Renal pelvis (tissue), 1 donor: ENCODE measurements at regions not wholly inside any gene's neighbourhood (a gene's known extent, or its start where the extent isn't known, plus 50 kb on each side); places are given as distances from the start of the nearest gene placed in this dataset.
"Not testable (repeated sequence)": the region's sequence is repeated elsewhere in the genome, so short reads cannot be mapped to it uniquely, and the experiment has no call there.

Source experiments
- DNase-seq: peaks from one replicate; pipeline ENCODE4 v3.0.0-alpha.2; 2013

DNA sequence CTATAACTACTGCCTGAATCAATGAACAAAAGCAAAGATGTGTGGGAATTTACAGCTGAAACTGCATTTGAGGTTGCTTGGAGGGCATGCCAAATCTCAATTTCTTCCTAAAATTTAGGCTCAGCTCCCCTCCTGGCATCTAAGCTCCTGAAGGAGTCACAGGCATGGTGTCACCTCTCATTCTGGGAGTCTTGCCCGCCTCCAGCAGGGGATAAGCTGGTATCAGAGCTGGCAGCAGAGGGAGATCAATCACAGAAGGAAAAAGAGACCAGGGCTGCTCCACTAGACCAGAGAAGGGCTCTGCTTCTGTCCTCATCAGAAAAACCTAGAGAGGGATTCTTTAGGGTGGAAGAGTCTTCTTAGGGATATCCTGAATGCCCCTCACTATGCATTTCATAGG lies 150.4 kb upstream of the SLC6A11 start:
- DNase-seq, result no peak

DNA sequence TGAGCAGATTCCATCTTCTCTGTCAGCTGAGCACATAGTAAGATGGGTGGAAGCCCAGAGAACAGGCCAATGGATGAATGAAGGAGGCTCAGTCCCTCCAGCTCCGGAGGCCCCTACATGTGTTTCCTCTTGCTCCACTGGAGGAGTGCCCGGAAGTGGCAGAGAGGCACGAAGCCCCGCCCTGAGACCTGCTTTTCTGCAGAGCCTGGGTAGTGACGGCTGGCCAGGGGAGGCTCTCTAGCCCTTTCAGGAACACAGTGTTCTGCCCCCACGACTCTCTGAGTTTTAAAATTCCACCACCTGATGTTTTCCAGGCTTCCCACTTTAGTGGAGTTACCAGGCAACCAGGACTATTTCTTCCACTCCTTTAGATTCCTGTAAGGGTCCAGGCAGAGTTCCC lies 149.4 kb upstream of the SLC6A11 start:
- no peak for DNase-seq

DNA sequence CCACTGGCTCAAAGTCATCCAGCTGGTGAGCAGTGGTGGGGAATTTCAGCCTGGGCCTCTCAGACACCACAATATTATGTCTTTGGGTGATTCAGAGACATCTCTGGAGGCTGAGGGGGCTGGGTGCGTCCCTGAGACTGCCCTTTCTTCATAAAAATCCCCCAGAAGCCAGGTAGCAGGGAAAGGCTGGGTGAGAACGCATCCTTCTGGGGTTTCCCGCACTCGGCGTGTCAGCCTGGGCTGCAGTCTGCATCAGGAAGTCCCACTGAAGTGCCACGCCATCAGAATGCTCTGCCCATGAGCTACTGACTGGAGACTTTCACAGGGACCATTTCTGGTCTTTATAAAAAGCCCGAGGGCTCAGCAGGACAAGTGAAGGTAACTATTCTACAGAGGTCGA lies 148.8 kb upstream of the SLC6A11 start:
- DNase-seq, result no peak

DNA sequence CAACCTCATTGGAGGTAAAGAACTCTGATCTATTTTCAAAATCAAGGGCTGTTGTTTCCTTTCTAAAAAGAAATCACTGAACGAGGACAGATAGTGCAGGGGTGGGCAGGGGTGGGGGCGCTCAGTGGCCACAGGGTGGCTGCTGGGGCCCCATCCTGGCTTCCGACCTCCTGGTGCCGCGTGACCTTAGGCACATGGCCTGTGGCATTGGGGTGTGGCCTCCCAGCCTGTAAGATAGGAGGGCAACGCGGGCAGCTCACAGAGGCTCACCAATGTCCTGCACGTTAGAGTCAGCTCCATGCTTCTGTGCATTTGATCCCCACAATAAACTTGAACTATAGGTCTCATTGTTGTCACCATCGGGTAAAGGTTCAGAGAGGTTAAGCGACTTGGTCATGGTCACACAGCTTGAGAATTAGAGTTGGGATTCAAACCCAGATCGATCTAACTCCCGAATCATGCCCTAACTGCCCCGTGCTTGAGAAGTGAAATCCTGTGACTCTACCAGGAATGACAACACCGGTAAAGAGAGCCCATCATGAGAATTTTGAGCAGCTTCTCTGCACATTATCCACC lies 148.0 kb upstream of the SLC6A11 start:
- DNase-seq, result no peak

DNA sequence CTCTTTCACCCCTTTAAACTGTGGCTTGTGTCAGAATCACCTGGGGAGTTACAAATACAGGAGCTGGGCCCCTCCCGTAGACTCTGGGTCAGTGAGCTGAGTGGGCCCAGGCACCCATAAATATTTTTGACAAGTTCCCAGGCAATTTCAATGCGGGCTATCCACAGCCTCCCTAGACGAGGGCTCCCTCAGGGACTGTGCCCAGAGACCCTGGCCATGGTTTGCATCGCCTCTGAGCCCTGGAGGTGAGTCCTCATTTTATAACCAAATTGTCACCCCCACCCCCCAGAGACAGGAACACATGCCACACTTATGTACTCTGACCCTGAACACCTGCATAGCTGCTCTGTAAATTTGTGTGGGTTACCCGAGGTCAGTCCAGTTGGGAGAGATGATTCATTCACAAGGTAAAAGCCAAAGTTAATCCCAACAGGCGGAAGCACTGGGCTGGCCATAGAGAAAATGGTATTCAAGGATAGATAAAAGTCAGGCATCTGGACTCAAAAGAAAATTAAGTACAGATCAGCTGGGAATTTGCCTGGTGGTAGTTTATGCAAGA lies 146.5 kb upstream of the SLC6A11 start:
- DNase-seq, result no peak

DNA sequence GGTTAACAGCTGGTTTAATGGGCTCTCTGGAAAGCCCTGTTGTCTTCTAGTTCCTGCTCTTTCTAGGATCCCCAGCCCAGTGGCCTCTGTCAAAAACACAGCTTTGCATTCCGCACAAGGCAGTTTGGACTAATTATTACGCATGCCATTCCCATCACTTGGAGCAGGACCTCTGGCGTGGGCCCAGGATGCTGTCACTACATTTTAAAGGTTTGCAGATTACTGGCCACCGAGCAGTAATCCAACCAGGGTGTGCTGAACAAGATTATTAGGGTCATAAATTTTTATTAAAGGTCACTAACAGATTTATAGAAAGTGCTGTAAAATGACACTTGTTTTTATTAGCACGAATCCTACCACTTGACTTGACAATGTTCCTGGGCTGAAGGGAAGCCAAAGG lies 143.6 kb upstream of the SLC6A11 start:
- peak; percentile 73 for DNase-seq

DNA sequence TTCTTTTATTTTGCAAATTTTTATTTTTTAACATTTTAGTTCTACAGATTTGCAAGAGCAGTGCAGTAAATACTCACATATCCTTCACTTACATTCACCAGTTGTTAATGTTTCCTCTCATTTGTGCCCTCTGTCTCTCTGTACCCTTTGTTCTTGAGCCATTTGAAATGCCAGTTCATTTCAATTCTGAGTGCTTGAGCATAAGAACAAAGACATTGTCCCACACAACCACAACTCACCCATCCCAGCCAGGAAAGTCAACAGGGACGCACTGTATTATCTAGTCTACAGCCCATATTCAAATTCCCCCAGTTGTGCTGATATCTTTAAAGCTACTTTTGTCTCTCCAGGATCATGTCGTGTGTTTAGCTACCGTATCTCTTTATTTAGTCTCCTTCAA lies 141.4 kb upstream of the SLC6A11 start:
- DNase-seq, result no peak

DNA sequence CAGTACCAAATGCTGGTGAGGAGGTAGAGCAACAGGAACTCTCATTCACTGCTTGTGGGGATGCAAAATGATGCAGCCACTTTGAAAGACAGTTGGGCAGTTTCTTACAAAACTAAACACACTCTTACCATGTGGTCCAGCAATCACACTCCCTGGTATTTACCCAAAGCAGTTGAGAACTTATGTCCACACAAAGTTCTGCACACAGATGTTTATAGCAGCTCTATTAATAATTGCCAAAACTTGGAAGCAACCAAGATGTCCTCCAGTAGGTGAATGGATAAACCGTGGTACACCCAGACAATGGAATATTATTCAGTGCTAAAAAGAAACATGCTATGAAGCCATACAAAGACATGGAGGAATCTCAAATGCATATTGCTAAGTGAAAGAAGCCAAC lies 139.1 kb upstream of the SLC6A11 start:
- DNase-seq, result no peak

DNA sequence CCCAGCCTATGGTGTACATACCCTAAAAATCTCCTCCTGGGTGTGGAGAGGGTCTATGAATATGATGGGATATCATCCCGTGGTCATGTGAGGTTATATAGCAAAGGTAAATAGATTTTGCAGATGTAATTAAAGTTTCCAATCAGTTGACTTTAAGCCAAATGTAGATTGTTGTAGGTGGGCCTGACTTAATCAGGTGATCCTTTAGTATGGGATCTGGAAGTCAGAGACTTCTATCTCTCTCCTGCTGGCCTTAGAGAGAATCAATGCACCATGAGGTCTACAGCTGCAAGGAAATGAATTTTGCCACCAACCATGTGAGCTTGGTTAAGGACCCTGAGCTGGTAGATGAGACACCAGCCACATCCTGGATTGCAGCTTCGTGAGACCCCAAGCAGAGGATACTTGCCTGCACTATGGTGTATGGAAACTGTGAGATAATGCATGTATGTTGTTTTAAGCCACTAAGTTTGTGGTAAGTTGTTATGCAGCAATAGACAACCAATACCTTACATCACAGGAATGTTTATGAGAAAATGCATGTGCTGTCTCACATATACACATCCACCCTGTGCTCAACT lies 137.1 kb upstream of the SLC6A11 start:
- DNase-seq, result no peak

DNA sequence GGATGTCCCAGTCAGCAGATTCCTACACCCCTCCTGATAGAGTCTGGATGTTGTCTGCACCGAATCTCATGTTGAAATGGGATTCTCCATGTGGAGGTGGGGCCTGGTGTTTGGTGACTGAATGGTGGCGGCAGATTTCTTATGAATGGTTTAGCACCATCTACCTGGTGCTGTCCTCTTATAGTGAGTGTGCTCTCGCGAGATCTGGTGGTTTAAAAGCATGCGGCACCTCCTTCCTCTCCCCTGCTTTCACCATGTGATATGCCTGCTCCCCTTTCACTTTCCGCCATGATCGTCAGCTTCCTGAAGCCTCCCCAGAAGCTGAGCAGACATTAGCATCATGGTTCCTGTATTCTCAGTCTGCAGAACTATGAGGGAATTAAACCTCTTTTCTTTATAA lies 135.2 kb upstream of the SLC6A11 start:
- no peak for DNase-seq

DNA sequence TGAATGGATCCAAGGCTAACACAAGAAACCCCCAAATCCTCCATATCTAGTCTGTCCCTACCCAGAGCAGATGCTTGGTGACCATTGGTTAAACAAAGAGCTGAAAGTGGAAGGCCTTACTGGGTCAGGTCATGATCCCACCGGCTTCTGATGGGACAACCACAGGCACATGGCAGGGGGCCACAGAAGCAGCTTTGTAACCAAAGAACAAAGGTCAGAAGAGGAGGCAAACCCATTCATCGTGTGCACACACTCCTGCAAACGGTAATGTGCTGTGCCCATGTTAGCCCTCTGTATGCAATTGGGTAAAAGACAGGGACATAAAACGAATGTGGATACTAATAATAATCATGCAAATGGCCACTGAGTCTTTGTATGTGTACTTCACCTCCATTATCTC lies 133.3 kb upstream of the SLC6A11 start:
- DNase-seq, result no peak

DNA sequence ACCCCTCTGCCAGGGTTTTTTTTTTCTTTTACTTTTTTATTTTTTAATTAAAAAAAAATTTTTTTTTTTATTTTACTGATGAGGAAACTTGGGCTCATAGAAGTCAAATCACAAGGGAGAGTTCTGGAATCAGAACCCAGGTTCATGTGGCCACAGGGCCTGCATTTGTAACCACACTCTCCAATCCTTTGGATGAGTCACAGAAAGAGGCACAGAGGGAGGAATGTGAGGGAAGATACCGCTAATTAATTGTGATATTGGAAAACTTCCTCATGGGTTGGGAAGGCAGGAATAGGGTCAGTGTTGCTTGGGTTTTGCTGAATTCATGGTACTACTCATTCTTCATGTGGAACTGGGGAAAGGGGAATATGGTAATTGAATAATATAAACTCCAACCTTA lies 132.9 kb upstream of the SLC6A11 start:
- no peak for DNase-seq

DNA sequence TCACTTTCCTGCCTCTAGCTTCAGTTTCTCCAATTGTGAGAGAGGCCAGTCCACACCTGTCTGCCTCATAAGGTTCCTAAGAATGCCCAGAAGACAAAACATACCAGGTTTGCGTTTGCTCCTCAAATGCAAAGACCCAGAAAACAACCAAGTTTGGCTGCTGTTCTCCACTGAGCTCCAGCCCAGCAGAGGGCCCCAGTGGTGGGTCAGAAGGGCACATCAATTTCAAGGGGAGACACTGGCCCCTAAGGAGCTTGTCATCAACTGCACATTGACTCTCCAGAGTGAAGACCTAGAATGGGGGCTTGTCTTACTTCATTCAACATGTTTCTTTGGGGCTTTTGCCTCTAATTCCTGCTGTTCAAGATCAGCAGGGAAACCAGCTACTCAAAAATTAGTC lies 127.9 kb upstream of the SLC6A11 start:
- DNase-seq, result no peak

DNA sequence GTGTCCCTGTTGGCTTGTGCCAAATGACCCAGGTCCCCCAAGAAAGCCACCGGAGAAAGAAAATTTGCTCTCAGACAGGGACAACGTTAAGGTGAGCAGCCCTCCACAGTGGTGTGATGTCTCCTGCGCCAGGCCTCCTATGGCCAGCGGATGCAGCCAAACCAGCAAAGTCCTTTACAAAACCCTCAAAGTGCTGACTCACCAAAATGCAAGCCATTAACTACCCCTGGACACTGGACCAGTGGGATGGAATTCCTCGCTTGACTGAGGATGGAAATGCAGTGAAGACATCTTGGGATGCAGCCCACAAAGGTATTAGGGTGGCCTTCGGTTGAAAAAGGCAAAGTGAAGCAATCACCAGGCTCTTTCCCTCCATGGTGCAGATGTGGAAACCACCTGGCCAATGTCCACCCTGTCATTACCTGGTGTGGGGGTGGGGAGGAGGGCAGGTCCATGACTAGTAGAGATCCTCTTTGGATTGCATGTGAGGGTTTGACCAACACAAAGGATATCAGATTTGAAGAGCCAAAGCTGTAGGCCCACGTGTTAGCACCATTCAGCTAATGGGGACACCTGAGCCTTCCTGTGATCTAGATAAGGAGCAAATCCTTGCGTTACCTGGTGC lies 127.4 kb upstream of the SLC6A11 start:
- no peak for DNase-seq

DNA sequence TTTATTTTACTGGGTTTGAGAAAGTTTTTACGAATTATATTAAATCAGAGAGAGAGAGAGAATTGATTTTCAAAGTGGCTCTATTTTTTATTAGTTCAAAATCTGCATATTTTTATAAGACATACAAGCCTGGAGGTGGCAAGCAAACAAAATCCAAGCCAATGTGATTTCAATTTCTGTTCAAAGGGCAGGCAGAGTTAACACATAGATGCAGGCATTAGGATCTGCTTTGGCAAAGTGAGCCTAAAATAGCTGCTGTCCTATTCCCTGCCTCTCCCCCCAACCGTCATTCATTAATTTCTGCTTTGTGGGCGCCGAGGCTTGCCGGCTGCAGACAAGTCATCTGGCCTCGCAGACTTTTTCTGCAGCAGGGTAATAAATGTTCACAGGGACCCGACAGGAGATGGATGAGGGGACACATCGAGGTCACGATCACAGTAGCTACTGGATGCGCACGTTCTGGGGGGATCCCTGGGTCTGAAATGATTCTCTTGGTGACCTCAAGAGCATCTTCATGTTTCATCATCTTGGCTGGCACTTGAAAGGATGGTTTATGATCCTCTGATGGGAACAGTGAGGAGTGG lies 123.9 kb upstream of the SLC6A11 start:
- DNase-seq, result peak; percentile 33

DNA sequence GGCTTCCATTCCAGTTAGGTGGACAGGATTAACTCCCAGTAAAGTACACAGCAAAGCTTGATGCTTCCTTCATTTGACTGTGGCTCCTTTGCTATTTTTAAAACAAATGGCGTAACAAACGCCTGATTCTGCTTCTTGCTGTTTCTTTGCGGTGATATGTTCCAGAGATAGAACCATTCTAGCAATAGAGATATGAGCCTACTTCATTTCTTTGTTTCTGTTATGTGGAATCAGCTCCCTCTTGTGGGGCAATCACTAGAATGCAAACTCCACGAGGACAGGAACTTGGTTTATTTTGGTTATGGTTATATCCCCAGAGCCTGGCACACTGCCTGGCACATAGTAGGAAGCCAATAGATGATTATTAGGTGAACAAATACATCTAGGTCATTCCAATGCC lies 122.6 kb upstream of the SLC6A11 start:
- DNase-seq, result no peak

DNA sequence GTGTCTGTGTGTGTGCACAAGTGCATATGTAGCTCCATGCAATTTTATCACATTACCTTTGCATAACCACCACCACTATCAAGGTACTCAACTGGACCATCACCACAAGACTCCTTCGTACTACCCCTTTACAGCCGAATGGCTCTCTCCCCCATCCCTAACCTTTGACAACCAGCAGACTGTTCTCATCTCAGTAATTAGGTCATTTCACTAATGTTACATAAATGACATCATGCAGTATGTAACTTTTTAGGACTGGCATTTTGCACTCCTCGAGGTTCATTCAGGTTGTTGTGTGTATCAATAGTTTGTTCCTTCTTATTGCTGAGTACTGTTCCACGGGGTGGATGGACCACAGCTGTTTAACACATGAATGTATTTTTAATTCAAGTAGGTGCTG lies 121.8 kb upstream of the SLC6A11 start:
- DNase-seq, result no peak

DNA sequence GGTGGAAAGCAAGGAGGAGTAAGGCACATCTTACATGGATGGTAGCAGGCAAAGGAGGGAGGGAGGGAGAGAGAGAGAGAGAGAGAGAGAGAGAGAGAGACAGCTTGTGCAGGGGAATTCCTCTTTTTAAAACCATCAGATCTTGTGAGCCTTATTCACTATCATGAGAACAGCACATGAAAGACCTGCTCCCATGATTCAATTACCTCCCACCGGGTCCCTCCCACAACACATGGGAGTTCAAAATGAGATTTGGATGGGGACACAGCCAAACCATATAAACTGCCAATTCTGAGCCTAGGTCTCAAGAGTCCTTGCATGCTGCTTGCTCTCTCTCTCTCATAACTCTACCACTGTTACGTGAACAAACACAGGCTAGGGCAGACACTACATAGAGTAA lies 120.8 kb upstream of the SLC6A11 start:
- not testable (repeated sequence) for DNase-seq

DNA sequence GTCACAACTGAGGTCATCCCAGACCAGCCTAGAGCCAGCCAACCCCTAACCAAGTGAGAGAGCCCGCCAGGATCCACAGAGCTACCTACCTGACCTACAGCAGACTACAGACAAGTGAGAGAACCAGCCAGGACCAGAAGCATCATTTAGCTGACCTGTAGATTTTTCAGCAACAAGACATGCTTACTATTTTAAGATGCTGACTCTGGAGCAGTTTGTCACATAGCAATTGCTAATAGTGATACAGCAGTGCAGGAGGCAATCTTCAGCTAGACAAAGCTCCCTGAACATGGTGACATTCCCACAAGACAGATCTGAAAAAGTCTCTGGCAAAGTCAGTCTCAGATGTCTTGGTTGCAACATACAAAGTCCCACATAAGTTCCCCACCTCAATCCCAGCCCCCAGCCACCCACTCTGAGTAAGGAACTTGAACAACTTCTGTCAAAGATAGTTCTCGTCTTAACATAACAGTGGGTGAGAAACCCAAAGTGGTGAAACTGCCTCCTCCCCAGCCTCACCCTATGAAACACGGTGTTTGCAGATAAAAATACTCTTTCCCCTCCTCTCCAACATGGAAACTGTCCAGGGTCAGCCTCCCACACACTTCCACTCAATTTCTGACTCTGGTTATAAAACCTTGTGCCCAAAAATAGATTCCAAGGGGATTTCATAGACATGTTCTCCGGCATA lies 120.3 kb upstream of the SLC6A11 start:
- DNase-seq, result no peak

DNA sequence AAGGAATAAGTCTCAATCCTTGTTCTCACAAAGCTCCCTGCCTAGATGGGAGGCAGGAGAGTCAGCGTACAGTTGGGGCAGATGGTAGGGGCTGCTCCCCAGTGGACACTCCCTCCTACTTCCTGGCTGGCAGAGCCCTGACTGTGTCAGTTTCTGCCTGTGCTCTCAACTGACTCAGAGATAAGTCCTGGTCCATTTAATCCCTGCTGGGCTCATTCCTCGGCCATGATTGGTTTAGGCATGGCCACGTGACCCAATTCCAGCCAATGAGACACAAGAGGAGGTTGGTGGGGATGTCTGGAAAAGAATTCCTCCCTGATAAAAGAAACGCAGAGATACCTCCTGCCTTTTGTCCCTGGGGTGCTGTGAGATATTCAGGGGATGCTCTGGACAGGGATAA lies 118.1 kb upstream of the SLC6A11 start:
- DNase-seq, result no peak

DNA sequence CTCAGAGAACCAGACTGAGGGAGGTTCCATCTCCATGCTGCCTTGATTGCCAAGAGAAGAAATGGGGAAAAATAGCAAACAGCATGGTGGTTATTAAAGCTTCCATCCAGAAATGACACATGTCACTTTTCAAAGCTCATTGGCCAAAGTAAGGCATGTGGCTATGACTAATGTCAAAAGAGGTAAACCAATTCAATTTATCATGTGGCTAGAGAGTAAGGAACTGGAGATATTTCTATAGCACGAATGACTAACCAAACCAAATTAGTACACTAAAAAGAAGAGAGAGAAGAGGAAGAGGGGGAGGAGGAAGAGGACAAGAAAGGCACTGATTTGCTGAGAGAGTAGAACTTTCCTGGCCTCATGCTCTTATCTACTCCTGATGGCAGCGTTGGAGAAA lies 115.2 kb upstream of the SLC6A11 start:
- DNase-seq, result no peak

DNA sequence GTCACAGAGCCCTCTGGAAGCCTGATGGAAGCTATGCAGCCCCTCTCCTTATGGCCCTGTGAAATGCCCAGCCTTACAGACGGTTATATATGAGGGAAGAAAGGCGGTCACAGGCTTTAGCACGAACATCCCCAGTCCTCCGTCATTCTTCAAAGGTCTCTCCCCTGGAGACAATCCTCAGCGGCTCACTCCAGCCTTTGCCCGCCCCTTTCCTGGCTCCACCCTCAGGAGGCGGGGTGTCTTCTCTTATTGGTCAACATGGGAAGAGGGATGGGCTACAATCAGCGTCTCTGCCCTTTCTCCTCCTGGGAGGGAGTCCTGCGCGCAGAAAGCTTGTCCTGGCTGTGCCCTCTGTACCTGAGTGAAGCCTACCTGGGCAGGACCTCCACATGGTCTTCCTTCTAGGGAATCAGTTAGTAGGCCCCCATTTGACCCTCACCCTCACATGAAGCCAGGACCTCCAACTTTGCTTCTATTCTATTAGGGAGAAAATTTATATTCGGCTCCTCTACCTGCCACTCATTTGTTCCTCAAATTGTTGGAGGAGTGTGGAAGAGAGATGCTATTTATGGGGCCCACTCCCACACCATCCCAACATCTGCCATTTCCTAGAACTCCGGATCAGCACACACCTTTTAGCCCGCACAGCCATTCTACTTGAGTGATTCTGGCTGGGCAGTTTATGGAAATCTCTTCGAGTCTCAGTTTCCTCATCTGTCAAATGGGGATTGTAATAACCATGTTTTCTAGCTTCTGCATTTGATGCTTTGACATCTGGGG lies 112.9 kb upstream of the SLC6A11 start:
- peak; percentile 20 for DNase-seq
